CMK (cell line): ENCODE measurements at regions not wholly inside any gene's neighbourhood (a gene's known extent, or its start where the extent isn't known, plus 50 kb on each side); places are given as distances from the start of the nearest gene placed in this dataset.

Source experiments
- DNase-seq: peaks from one replicate; pipeline ENCODE4 v3.0.0-alpha.2; 2010; ENCODE audit warnings: low read depth

DNA sequence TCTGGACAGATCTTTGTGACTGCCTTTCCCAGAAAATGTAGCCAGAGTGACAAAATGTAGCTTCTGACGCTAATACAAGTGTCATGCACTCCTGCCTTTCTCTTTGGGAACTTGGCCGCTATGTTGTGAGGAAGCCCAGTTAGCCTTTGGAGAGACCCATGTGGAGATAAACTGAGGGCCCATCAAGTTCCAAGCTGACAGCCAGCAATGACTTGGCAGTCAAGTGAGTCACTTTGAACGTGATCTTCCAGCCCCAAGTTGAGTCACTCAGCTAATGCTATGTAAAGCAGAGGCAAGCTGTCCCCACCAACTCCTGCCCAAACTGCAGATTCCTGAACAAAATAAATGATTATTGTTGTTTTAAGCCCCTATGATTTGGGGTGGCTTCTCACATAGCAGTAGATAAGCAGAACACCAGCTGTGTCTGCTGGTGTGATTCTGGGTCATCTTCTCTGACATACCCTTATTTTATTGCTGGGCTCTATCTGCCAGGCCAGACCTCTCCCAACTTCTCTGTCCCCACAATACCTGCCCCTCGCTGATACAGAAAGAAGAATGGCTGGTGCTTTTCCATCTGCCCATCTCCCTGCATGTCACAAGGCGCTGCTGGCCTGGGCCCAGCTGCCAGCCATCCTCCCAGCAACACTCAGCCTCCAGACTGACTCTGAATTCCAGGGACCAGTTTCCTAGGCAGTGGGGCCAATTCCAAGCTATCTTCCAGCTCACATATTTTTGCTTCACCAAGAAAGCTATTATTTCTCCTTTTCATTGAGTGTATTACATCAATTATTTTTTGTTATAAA lies 274.8 kb downstream of the LRFN2 start:
- DNase-seq: no peak

DNA sequence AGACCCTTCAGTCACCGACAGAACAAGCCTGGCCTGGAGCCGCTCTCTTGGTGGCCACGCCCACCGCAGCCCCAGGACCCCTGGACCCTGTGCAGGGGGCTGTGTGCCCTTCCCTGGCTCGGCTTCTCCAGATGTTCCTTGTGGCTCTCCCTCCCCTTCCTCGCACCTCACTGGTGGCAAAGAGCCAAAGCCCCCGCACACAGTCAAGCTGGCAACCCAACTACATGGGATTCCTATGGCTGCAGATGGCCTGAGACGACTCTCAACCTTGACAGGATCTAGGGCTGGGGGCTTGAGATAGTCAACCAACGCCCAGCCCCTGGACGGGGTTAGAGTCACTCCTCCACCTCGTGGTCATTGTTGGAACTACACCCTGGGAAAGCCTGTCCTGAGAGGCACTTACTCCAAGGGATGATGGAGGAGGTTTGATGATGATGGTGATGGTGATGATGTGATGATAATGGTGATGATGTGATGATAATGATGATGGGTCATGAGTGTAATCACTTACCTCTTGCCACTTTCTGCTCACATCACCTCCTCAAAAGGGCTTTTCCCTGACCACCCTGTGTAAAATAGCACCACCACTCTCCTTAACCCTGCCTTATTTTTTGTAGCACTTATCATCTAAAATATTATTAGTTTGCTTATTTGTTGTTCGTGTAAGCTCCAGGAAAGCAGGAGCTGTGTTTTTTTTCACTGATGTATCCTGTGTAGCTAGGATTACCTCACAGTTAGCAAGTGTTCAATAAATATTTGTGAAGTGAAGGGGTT lies 278.4 kb downstream of the LRFN2 start:
- peak; percentile 48 for DNase-seq

DNA sequence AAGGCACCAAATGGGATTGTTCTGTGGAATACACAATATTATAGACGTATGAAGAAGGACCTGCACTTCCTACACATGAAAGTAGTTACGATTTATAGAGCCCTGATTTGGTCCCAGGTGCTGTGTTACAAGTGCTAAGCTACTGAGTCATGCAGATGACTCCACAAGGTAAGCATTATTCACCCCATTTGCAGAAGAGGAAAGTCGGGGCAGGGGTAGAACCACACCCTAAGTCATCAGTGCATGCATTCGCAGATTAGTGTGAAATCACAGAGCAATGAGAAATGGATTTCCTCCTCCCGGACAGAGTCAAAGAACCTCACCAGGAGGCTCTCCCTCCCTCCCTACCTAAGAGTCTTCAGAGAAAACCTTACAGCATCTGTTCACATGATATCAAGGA lies 279.5 kb downstream of the LRFN2 start:
- no peak for DNase-seq

DNA sequence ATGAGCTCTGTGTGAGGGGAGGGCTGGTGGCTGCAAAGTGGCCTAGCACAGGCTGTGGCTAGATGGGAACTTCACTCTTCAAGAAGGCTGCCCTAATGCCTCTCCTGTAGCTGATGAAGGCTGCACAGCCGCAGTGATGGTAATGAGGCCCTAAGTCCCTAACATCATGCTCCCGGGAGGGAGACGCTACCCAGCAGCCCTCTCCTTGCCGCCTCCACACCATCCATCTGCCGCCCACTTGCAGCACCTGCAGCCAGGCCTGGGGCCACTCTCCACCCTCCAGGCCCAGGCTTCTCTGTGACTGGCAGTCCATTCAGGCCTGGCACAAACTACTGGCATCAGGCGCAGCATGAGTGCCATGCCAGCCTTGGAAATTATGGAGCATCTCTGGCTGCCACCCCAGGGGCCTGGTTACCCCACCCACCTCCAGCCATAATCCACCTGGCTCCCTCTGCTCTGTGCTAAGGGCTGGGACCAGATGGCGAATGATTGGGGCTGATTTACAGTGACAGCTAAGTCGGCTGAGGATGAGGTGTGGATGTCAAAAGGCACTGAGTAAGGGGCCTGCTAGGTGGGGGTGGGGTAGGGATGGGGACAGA lies 284.2 kb downstream of the LRFN2 start:
- no peak for DNase-seq

DNA sequence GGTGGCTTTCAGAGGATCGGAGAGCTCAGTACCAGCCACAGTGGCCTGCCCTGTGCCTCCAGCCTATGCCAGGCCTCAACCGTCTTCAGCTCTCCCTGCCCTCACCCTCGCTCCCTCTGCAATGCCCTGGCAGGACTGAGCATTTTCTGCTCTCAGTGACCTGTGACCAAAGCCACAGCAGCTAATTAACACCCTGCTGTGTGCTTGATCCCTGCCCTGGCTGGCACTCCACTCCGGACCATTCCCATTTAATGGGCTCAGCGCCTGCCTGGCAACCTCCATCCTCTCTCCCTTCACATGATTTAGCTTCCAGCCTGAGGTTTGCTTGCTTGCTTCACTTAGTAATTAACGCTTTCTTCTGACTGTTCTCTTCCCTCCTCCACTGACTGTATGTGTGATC lies 287.5 kb downstream of the LRFN2 start:
- DNase-seq: no peak

DNA sequence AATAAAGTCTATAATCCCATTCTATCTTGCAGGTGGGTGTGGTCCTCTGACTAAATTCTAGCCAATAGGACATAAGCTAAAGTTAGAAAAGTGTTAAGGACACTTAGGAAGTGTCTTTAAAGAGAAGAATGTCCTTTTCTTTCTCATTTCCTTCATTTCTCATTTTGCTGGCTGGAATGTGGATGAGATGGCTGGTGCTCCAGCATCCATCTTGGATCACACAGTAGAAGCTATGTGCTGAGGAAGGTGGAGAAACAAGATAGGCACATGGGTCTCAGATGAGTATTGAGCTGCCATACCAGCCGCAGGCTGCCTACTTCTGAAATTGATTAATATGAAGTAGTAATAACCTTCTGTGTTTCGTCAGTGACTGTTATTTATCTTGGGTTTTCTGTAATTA lies 289.0 kb downstream of the LRFN2 start:
- DNase-seq: no peak

DNA sequence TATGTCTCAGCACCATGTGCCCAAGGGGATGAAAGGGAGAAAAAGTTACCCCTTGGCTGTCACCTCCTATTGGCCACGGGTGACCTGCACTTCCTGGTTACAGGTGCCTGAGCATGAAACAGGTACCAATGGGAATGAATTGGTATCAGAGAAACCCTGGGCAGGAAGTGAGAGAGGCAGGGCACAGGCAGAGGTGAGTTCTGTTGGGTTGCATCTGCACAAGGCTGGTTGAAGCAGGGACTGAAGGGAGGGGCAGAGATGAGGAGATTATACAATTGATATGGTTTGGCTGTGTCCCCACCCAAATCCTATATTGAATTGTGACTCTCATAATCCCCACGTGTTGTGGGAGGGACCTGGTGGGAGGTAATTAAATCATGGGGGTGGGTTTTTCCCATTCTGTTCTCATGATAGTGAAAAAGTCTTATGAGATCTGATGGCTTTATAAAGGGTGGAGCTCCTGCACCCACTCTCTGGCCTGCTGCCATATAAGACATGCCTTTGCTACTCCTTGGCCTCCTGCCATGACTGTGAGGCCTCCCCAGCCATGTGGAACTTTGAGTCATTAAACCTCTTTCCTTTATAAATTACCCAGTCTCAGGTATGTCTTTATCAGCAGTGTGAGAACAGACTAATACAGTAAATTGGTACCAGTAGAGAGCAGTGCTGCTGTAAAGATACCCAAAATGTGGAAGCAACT lies 291.8 kb downstream of the LRFN2 start:
- no peak for DNase-seq

DNA sequence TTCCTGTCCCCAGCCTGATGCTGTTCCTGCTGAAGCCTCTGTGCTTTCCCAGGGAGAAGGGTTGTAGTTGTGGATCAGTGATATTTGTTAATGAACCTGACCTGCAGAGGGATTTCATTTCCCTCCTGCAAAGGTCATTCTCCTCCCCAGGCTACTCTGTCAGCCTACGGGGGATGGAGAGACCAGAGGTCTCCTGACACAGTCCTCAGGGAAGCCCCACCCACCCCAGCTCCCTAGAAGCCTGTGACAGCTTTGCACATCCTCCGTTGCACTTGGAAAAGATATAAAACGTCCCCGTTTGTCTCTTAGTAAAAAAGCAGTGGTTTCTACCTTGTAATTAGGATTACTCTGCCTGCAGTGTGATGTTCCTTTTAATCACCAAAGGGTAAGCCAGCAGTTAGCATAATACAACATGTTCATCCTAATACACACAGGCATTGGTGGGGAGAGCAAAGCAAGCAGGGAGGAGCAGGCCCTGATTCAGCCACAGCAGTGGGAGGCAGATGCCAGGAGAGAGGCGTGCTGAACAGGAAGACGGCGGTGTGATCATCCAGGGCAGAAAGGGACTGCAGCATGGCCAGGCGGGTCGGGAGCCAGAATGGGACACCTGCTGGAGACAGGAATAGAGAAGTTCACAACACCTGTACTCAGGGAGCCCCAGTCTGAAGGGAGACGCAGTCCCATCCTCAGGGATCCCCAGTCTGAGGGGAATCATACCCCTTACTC lies 293.5 kb downstream of the LRFN2 start:
- no peak for DNase-seq

DNA sequence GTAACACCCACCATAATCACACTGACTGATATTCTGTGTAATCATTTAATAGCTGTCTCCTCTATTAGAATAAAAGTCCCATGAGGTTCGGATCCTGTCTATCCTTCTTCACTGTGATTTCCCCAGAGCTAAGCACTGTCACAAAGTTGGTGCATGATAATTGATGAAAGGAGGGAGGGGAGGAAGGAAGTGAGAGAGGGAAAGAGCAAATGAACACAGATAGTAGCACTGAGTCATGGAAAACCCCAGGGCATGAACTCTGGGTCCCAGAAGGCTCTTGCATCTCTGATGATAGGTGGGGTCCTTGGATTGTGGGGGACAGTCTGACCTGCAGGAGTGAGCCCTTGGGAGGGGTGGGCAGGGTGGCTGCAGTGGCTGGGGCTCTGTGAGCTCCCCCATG lies 294.1 kb downstream of the LRFN2 start:
- no peak for DNase-seq

DNA sequence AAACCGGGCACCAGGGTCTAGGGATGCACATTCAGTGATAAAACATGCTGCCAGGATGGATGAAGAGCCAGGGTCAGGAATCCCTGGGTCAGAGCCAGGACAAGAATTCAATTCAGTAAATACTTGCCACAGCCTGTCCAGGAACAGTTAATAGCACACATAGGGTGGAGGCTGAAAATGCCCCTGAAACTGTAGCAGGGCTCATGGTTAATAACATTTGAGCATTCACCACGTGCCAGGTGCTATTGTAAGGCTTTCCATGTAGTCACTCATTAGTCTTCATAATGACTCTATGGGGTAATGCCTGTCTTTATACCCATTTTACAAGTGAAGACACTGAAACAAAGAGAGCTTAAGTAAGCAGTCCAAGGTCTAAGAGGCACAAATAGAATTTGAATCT lies 296.3 kb downstream of the LRFN2 start:
- no peak for DNase-seq

DNA sequence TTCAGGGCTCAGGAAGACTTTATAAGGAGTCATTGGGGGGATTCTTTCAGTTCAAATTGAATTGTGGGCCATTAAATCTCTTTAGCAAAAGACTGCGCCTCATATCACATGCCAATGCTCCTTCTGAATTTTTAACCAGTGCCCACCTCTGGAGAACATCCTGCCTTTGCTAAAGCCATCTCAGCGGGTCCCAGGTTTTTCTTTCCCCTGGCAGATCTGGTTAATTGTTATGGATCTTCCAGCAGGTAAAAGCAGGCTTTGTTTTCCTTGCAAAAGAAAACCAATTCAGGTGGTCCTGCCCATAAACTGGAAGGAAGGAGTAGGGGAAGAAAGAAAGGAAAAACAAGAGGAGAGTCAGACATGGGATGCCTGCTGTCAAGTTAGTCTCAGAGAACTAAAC lies 298.2 kb downstream of the LRFN2 start:
- DNase-seq: no peak

DNA sequence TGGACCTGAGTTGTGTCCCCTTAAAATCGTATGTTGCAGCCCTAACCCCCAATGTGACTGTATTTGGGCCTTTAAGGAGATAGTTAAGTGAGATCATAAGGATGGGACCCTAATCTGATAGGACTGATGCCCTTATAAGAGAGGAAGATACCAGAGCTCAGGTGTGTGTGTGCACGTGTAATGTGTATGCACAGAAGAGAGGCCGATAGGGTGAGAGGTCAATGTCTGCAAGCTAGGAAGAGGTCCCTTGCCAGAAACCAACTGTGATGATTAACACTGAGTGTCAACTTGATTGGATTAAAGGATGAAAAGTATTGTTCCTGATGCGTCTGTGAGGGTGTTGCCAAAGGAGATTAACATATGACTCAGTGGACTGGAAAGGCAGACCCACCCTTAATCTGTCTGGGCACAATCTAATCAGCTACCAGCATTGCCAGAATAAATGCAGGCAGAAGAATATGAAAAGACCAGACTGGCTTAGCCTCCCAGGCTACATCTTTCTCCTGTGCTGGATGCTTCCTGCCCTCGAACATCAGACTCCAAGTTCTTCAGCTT lies 299.8 kb downstream of the LRFN2 start:
- no peak for DNase-seq

DNA sequence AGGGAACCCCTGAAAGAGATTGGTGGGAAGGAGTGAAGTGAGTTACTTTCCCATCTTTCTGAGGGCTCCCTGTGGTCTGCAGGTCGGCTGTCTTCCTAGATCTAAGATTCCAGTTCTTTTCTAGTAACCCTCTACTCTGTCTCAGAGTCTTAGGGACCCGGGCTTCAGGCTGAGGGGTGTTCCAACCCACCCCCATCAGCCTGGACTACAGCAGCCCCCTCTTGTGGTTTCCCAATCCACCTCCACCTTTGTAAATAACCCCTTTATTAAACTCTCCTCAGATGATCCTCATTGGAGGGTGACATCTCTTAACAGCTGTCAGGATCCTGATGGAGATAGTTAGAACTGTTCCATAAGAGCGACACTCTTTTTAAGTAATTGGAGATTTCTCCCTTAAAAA lies 300.4 kb downstream of the LRFN2 start:
- DNase-seq: no peak

DNA sequence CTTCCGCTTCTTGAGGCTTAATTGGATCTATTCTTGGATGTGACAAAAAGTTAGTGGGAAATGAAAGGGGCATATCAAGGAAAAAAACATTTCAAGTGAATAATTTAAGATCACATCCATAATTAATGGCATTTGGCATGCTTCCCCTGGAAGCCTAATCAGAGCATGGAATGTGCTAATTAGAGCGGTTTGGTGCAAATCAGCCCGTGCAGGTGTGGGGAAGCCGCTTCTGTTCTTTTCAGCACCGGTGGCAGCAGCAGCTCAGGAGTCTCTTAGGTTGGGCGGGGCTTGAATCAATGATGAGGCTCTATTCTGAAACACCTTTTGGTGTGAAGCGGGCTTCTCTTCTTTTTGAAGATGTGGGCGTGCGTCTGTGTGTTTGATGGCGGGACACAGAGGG lies 301.2 kb downstream of the LRFN2 start:
- no peak for DNase-seq

DNA sequence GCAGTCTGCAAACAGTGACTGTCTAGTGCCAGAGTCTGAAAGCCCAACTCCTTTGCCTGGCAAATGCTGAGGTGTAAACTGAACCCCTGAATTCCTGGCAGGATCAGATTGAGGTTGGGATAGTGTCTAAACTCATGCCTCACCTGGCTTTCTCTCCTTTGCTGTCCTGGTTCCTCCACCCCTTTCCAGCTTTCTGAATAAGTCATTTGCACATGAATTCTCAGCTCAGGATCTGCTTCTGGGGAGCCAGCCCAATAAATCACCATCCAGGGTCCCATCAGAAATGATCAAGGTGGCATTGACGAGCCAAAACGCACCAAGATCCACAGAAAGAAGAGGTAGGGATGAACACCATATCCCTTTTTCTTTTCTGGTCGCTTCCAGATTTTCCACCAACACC lies 301.6 kb downstream of the LRFN2 start:
- no peak for DNase-seq

DNA sequence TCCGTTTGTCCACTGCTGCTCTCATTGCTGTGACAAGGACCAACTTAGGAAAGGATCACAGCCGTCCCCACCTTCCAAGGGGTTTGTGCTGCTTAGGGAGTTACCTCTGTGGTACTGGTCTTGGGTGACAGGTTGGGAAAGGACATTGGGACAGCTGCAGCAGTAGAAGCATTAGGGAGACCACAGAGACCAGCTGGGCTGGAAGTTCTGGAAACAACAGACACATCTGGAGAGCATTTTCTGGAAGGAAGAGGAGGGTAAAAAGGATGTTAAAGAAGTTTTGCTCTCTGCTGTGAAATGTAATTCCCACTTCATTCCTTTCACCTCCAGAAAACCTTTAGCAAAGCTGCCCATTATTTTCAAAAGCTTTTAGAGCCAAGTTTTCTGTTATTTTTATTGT lies 304.2 kb downstream of the LRFN2 start:
- no peak for DNase-seq

DNA sequence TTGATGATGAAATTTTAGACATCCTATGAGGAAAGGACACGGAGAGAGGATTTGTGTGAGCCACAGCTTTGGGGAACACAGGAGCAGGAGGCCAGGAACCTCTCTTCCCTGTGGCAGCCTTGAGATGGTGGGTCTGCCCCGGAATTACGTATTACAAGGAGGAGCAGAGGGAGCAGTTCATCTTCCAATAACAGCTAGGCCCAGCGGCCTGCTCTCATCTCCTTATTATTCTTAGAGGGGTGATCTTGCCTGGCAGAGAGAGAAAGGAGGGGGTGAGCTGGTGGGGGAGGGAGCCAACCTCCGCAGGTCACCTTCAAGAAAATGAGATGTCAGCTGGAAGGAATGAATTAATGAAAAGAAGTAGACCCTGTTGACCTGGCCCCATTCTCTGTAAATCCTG lies 305.8 kb downstream of the LRFN2 start:
- DNase-seq: no peak

DNA sequence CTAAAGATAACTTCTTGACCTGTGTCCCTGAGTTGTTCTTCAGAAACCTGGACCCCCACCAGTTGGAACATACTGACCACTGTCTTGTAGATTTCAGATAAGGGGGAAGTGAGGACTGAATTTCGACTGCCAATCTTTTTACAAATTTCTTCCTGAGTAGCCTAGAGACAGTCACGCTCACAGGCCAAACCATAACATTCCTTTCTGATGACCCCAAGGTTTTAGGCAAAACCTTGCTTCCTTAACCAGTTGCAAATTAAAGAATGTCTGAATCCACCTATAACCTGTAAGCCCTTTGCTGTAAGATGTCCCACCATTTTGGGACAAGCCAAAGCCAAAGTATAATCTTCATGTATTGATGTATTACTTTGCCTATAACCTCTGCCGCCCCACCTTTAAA lies 306.9 kb downstream of the LRFN2 start:
- no peak for DNase-seq

DNA sequence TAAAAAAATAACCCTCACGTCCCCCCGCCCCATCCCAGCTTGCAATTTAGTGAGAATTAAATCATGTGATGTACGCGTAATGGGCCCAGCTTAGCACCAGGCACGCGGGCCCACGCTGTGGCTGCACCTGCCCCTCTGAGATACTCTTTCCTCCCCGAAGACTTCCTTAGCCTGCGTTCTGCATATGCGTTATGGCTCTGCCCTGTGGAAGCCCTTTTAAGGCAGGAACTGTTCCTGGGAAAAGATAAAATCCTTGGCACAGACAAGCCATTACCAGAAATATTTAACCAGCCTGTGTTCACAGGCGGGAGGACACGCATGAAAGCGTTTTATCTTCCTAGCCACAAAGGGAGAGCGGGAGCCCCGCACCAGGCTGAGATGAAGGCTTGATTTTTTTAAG lies 311.0 kb downstream of the LRFN2 start:
- DNase-seq: no peak

DNA sequence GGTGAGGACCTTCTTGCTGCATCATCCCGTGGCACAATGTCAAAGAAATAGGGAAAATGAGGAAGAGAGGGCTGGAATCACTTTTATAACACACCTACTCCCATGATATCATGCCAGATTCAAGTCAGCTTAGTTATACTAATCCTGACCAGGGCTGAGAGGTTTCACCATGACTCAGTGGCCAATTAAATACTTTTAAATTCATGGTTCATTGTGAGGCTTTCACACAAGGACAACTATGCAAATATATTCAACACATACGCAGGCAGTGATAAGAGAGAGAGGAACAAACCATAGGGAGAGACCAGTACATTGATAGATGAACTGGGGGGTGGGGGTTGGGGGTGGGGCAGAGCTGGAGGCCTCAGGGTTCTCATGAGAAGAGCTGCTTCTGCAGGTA lies 313.1 kb downstream of the LRFN2 start:
- no peak for DNase-seq

DNA sequence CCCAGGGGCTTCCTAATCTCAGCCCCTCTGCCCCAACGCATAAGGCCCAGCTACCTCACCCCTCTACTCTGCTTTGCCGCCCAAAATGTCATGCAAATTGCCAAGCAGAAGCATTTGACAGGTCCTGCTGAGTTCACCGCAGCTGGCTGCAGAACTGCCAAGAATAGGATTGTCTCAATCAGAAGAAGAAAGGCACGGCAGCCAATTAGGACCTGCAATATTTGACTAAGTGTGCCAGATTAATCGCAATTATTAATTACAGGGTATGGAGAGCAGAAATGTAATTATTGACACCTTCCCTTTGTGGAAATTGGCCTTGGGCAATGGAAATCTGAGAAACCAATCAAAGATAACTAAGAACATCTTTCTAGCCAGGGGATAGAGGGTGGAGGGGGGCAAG lies 318.6 kb downstream of the LRFN2 start:
- no peak for DNase-seq

DNA sequence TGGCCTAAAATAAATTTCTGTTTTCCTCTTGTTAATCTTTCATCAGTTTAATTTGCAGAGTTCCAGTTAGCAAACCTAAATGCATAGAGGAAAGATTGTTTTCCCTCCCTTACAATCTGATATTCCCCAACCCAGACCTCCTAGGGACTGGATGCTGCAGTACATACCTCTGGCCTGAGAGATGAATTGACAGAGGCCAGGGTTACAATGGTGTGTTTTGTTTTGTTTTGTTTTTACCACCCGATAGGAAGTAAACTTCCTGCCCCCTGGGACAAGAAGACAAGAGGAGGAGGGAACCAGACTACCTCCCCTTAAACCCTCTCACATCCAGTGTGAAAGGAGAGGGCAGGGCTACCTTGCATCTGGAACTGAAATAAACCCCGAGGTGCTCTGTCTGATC lies 319.0 kb downstream of the LRFN2 start:
- no peak for DNase-seq
